ENCODE measurements at regions not wholly inside any gene's neighbourhood (a gene's known extent, or its start where the extent isn't known, plus 50 kb on each side); places are given as distances from the start of the nearest gene placed in this dataset.

GRCh38 chr5:169422087-169422486, 121.1 kb upstream of the SLIT3 start:
- H3K4me3 ChIP-seq (ENCODE audit: low read depth, low read length): no peak overlapping the region
- no peaks in the 10 kb centered on the region for H3K36me3 ChIP-seq (ENCODE audit: control insufficient read depth in 2 of 2, insufficient read depth in 1 of 2, low read length in 2 of 2)
- ChIA-PET POLR2A (no interaction called here), CTCF (interaction anchor here (0.6 kb wide), 1 partner anchor 16 kb away, joined by 4 read pairs; no protein-coding TSS in a partner anchor)
- H3K27ac ChIP-seq (ENCODE audit: extremely low read depth, low read depth, low read length): no peak overlapping the region
- H3K4me1 ChIP-seq (ENCODE audit: control insufficient read depth, insufficient read depth, low read length): no peaks in the 10 kb centered on the region
- TF ChIP-seq ZNF140 (tag by site-specific recombination; IDR thresholded peaks at IDR 0.05) (no peak), ZNF555 (tag by site-specific recombination; conservative IDR thresholded peaks at IDR 0.05) (no peak), ZNF449 (tag by site-specific recombination; IDR thresholded peaks at IDR 0.05) (no peak), ZNF404 (tag by site-specific recombination; IDR thresholded peaks at IDR 0.05) (no peak), YY2 (tag by site-specific recombination; IDR thresholded peaks at IDR 0.05) (no peak), ZNF221 (tag by site-specific recombination; IDR thresholded peaks at IDR 0.05; ENCODE audit: borderline replicate concordance) (no peak), IKZF3 (tag by site-specific recombination; IDR thresholded peaks at IDR 0.05) (no peak), SALL2 (tag by site-specific recombination; IDR thresholded peaks at IDR 0.05; ENCODE audit: borderline replicate concordance) (no peak), ZFP3 (tag by site-specific recombination; IDR thresholded peaks at IDR 0.05; ENCODE audit: low read depth) (no peak), ZNF26 (tag by site-specific recombination; IDR thresholded peaks at IDR 0.05) (no peak), GLIS2 (tag by site-specific recombination; IDR thresholded peaks at IDR 0.05) (no peak), ZNF391 (tag by site-specific recombination; IDR thresholded peaks at IDR 0.05; ENCODE audit: borderline replicate concordance, low read depth) (no peak)
- no peaks in the 10 kb centered on the region for H3K9me3 ChIP-seq (ENCODE audit: control insufficient read depth, insufficient read depth, low read depth, low read length)

- H3K9me3 ChIP-seq (ENCODE audit: control insufficient read depth, insufficient read depth, low read depth, low read length): no peaks in the 10 kb centered on the region
- no peaks in the 10 kb centered on the region for H3K36me3 ChIP-seq (ENCODE audit: control insufficient read depth in 2 of 2, insufficient read depth in 1 of 2, low read length in 2 of 2)
- H3K27ac ChIP-seq (ENCODE audit: extremely low read depth, low read depth, low read length): no peak overlapping the region
- CTCF ChIA-PET: interaction anchor here (0.6 kb wide), 1 partner anchor 15 kb away, joined by 4 read pairs; no protein-coding TSS in a partner anchor
- POLR2A ChIA-PET: no interaction called here
- no peak overlapping the region for H3K4me3 ChIP-seq (ENCODE audit: low read depth, low read length)
- peaks cover 2% of the 10 kb centered on the region for H3K4me1 ChIP-seq (ENCODE audit: control insufficient read depth, insufficient read depth, low read length)
- TF ChIP-seq ZFP3 (tag by site-specific recombination; IDR thresholded peaks at IDR 0.05; ENCODE audit: low read depth) (no peak), MYNN (tag by site-specific recombination; IDR thresholded peaks at IDR 0.05; ENCODE audit: borderline replicate concordance) (no peak), ZNF449 (tag by site-specific recombination; IDR thresholded peaks at IDR 0.05) (no peak), ZNF10 (tag by site-specific recombination; IDR thresholded peaks at IDR 0.05) (no peak), ZBTB48 (tag by site-specific recombination; IDR thresholded peaks at IDR 0.05) (no peak), ZNF146 (tag by site-specific recombination; IDR thresholded peaks at IDR 0.05) (no peak), KLF1 (tag by site-specific recombination; IDR thresholded peaks at IDR 0.05) (no peak), ZNF529 (tag by site-specific recombination; IDR thresholded peaks at IDR 0.05; ENCODE audit: insufficient replicate concordance) (no peak), ZNF18 (tag by site-specific recombination; IDR thresholded peaks at IDR 0.05) (no peak), ZSCAN18 (tag by site-specific recombination; IDR thresholded peaks at IDR 0.05) (no peak), ZNF555 (tag by site-specific recombination; conservative IDR thresholded peaks at IDR 0.05) (no peak), ZNF544 (tag by site-specific recombination; IDR thresholded peaks at IDR 0.05) (no peak), ZIC2 (tag by site-specific recombination; IDR thresholded peaks at IDR 0.05) (no peak), WT1 (tag by site-specific recombination; IDR thresholded peaks at IDR 0.05) (no peak), ZBTB11 (tag by site-specific recombination; conservative IDR thresholded peaks at IDR 0.05; ENCODE audit: low read depth) (no peak)
Observed at GRCh38 chr5:169421677-169422076, 120.7 kb upstream of the SLIT3 start.

Data from HEK293 (cell line).